Adrenal gland (tissue), 5 donors: ENCODE measurements at regions not wholly inside any gene's neighbourhood (a gene's known extent, or its start where the extent isn't known, plus 50 kb on each side); places are given as distances from the start of the nearest gene placed in this dataset.

Experiments
- POLR2A ChIP-seq, 2 donors: fragments of 450-650 bp; IDR thresholded peaks; one replicate each; pipeline ENCODE4 v1.6.1; 2017; ENCODE audit warnings: antibody characterized with exemption in 2 of 2, mild to moderate bottlenecking in 2 of 2, moderate library complexity in 1 of 2
- TF ChIP-seq, protein P1 (sequence below), 6 experiments: fragments of 450-650 bp in 4 of 6; fragments of 200-600 bp in 2 of 6; sonication (generic) in 1 of 6; IDR thresholded peaks; 1 replicate in 5 of 6; 2 replicates in 1 of 6; pipeline versions ENCODE4 v1.5.1 to v1.8.0; 2016 to 2021; ENCODE audit warnings: antibody characterized with exemption in 6 of 6, mild to moderate bottlenecking in 2 of 6, moderate library complexity in 1 of 6
- donor health status: DM: no; HTN: no; CAD: no.

DNA sequence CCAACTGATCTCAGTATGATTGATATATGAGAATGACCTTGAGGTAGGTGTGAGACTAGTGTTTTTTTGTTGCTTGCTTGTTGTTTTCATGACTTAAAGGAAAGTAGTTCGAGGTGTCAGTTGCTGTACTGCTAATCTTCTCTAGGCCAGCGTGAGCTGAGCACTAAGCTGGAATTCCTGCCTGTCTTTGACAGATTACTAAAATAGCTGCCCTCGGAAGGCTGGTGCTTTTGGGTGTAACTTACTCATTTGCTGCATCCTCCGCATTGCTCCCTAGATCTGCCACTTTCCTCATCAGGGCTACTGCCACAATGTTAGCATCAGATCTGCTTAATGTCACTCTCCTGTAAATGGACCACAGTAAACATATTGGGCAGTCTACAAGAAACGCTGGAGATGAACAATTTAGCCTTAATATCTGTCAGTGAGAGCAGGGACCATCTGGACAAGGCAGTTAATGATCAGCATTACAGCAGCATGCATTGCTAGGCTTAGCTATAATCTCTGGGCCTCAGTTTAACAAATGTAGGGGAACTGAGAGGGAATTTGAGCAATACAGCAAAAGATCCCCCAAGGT is 106.6 kb upstream of the CDH6 start:
- TF ChIP-seq, protein P1, sequence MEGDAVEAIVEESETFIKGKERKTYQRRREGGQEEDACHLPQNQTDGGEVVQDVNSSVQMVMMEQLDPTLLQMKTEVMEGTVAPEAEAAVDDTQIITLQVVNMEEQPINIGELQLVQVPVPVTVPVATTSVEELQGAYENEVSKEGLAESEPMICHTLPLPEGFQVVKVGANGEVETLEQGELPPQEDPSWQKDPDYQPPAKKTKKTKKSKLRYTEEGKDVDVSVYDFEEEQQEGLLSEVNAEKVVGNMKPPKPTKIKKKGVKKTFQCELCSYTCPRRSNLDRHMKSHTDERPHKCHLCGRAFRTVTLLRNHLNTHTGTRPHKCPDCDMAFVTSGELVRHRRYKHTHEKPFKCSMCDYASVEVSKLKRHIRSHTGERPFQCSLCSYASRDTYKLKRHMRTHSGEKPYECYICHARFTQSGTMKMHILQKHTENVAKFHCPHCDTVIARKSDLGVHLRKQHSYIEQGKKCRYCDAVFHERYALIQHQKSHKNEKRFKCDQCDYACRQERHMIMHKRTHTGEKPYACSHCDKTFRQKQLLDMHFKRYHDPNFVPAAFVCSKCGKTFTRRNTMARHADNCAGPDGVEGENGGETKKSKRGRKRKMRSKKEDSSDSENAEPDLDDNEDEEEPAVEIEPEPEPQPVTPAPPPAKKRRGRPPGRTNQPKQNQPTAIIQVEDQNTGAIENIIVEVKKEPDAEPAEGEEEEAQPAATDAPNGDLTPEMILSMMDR (IDR thresholded peaks at IDR 0.05): no peak
- TF ChIP-seq POLR2A (IDR thresholded peaks at IDR 0.05): no peak
